Middle frontal gyrus (tissue), 1 donor: ENCODE measurements at regions not wholly inside any gene's neighbourhood (a gene's known extent, or its start where the extent isn't known, plus 50 kb on each side); places are given as distances from the start of the nearest gene placed in this dataset.
"Not testable (repeated sequence)": the region's sequence is repeated elsewhere in the genome, so short reads cannot be mapped to it uniquely, and the experiment has no call there.

Experiments
- DNase-seq: peaks from one replicate; pipeline ENCODE4 v3.0.0-alpha.2; 2015; ENCODE audit warnings: low spot score; ENCODE audit errors: extremely low spot score

- no peak for DNase-seq
Observed at GRCh38 chr6:121688974-121689373, 253.5 kb downstream of the GJA1 start.

GRCh38 chr6:121691126-121691551 lies 255.7 kb downstream of the GJA1 start:
- no peak for DNase-seq

- no peak for DNase-seq
Observed at GRCh38 chr6:121694389-121694788, 258.9 kb downstream of the GJA1 start.

GRCh38 chr6:121694801-121695251 lies 259.4 kb downstream of the GJA1 start:
- DNase-seq = no peak

- DNase-seq = no peak
Observed at GRCh38 chr6:121695329-121695728, 259.9 kb downstream of the GJA1 start.

GRCh38 chr6:121697921-121698320 lies 262.5 kb downstream of the GJA1 start:
- DNase-seq = no peak

- no peak for DNase-seq
Observed at GRCh38 chr6:121698617-121699016, 263.2 kb downstream of the GJA1 start.

- DNase-seq = not testable (repeated sequence)
Observed at GRCh38 chr6:121703129-121703528, 267.7 kb downstream of the GJA1 start.

GRCh38 chr6:121711472-121711871 lies 276.0 kb downstream of the GJA1 start:
- DNase-seq = no peak

- no peak for DNase-seq
Observed at GRCh38 chr6:121717686-121718085, 282.2 kb downstream of the GJA1 start.

- DNase-seq = not testable (repeated sequence)
Observed at GRCh38 chr6:121720867-121721266, 285.4 kb downstream of the GJA1 start.

- no peak for DNase-seq
Observed at GRCh38 chr6:121723623-121724022, 288.2 kb downstream of the GJA1 start.

GRCh38 chr6:121724576-121724975 lies 289.1 kb downstream of the GJA1 start:
- DNase-seq = no peak

GRCh38 chr6:121726596-121726995 lies 291.1 kb downstream of the GJA1 start:
- no peak for DNase-seq

GRCh38 chr6:121730616-121731015 lies 295.2 kb downstream of the GJA1 start:
- DNase-seq = no peak

- DNase-seq = no peak
Observed at GRCh38 chr6:121731381-121731780, 295.9 kb downstream of the GJA1 start.

- DNase-seq = no peak
Observed at GRCh38 chr6:121732641-121733040, 297.2 kb downstream of the GJA1 start.

GRCh38 chr6:121733234-121733633 lies 297.8 kb downstream of the GJA1 start:
- no peak for DNase-seq

- not testable (repeated sequence) for DNase-seq
Observed at GRCh38 chr6:121740188-121740587, 304.7 kb downstream of the GJA1 start.

GRCh38 chr6:121743691-121744090 lies 308.2 kb downstream of the GJA1 start:
- no peak for DNase-seq

- no peak for DNase-seq
Observed at GRCh38 chr6:121748376-121748775, 312.9 kb downstream of the GJA1 start.

GRCh38 chr6:121748850-121749249 lies 313.4 kb downstream of the GJA1 start:
- DNase-seq = no peak

GRCh38 chr6:121755485-121755884 lies 320.0 kb downstream of the GJA1 start:
- DNase-seq = no peak

GRCh38 chr6:121756666-121757065 lies 321.2 kb downstream of the GJA1 start:
- no peak for DNase-seq
